OCI-LY3 (cell line): ENCODE measurements at regions not wholly inside any gene's neighbourhood (a gene's known extent, or its start where the extent isn't known, plus 50 kb on each side); places are given as distances from the start of the nearest gene placed in this dataset.

Experiments
- H2AFZ ChIP-seq: fragments of 200-600, 300-600 bp; shearing (Covaris generic); 2 replicates; pipeline ENCODE4 v1.6.0; 2014; ENCODE audit warnings: antibody characterized with exemption, low read depth, low read length
- H3K27ac ChIP-seq: fragments of 200-600, 300-600 bp; sonication (generic); 2 replicates; pipeline ENCODE4 v1.5.1; 2014; ENCODE audit warnings: mild to moderate bottlenecking, low read length, moderate library complexity, mixed read lengths
- H3K27me3 ChIP-seq: fragments of 200-600, 300-600 bp; sonication (generic); 2 replicates; pipeline ENCODE4 v1.6.1; 2014; ENCODE audit warnings: low read depth, low read length, mixed read lengths
- H3K36me3 ChIP-seq: fragments of 200-600, 300-600 bp; sonication (generic); replicated peaks from 2 replicates; pipeline ENCODE3; 2014; ENCODE audit warnings: low read depth, low read length, mixed read lengths
- H3K4me1 ChIP-seq: fragments of 300-600, 200-600 bp; sonication (generic); 2 replicates; pipeline ENCODE4 v1.6.1; 2014; ENCODE audit warnings: low read length, mixed read lengths
- H3K4me2 ChIP-seq: fragments of 200-600, 300-600 bp; sonication (generic); 2 replicates; pipeline ENCODE4 v1.6.1; 2014; ENCODE audit warnings: low read length, mixed read lengths
- H3K4me3 ChIP-seq: fragments of 300-600, 200-600 bp; sonication (generic); 2 replicates; pipeline ENCODE4 v1.5.1; 2014; ENCODE audit warnings: antibody characterized with exemption, mild to moderate bottlenecking, low read length, moderate library complexity
- H3K79me2 ChIP-seq: fragments of 300-600, 200-600 bp; shearing (Covaris generic); 2 replicates; pipeline ENCODE4 v1.6.1; 2014; ENCODE audit warnings: mild to moderate bottlenecking, low read length, mixed read lengths
- H3K9ac ChIP-seq: fragments of 300-600, 200-600 bp; shearing (Covaris generic); 2 replicates; pipeline ENCODE4 v1.6.0; 2014; ENCODE audit warnings: mild to moderate bottlenecking, low read length, moderate library complexity
- H3K9me3 ChIP-seq: fragments of 200-600, 300-600 bp; shearing (Covaris generic); 2 replicates; pipeline ENCODE4 v1.6.1; 2014; ENCODE audit warnings: low read length, mixed read lengths; ENCODE audit not compliant: insufficient read depth
- H4K20me1 ChIP-seq: fragments of 200-600, 300-600 bp; sonication (generic); 2 replicates; pipeline ENCODE4 v1.6.1; 2016; ENCODE audit warnings: low read length, mixed read lengths; ENCODE audit not compliant: insufficient read depth
- EZH2phosphoT487 ChIP-seq: fragments of 200-600 bp; shearing (Covaris generic); IDR thresholded peaks from 2 replicates; pipeline ENCODE4 v1.6.1; 2018; ENCODE audit warnings: antibody characterized with exemption, mixed run types, low read depth
- TF ChIP-seq, protein P1 (sequence below): fragments of 200-600, 300-600 bp; sonication (generic); IDR thresholded peaks from 2 replicates; pipeline ENCODE4 v1.5.1; 2014; ENCODE audit warnings: antibody characterized with exemption, low read length, low read depth

DNA sequence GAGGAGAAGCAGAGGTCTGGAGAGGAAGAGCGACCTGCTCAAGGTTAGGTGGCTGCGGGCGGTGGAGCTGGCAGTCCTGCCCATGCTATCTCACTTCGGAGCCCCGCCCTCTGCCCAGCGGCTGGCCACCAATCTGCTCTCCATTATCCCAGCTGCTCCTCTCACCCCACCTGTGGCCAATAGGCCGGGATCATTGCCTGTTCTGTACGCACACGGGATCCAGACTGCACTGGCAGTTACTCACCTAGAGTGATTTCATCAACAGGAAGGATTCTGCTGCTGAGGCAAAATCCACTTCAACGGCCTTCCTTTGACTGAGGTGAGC, 100.6 kb downstream of the TLE3 start:
- no peak overlapping the region for H3K4me3 ChIP-seq
- H3K9ac ChIP-seq = no peak overlapping the region
- no peak overlapping the region for H2AFZ ChIP-seq
- no peak overlapping the region for H3K27ac ChIP-seq
- H4K20me1 ChIP-seq = no peaks in the 10 kb centered on the region
- peaks cover 2% of the 10 kb centered on the region; the same call in 1 of the 2 replicates for H3K9me3 ChIP-seq
- no peak overlapping the region for H3K4me2 ChIP-seq
- no peaks in the 10 kb centered on the region for H3K36me3 ChIP-seq
- no peaks in the 10 kb centered on the region for H3K79me2 ChIP-seq
- TF ChIP-seq EZH2phosphoT487 = no peak
- TF ChIP-seq, protein P1, sequence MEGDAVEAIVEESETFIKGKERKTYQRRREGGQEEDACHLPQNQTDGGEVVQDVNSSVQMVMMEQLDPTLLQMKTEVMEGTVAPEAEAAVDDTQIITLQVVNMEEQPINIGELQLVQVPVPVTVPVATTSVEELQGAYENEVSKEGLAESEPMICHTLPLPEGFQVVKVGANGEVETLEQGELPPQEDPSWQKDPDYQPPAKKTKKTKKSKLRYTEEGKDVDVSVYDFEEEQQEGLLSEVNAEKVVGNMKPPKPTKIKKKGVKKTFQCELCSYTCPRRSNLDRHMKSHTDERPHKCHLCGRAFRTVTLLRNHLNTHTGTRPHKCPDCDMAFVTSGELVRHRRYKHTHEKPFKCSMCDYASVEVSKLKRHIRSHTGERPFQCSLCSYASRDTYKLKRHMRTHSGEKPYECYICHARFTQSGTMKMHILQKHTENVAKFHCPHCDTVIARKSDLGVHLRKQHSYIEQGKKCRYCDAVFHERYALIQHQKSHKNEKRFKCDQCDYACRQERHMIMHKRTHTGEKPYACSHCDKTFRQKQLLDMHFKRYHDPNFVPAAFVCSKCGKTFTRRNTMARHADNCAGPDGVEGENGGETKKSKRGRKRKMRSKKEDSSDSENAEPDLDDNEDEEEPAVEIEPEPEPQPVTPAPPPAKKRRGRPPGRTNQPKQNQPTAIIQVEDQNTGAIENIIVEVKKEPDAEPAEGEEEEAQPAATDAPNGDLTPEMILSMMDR = no peak
- peaks cover 27% of the 10 kb centered on the region for H3K4me1 ChIP-seq
- peaks cover 19% of the 10 kb centered on the region for H3K27me3 ChIP-seq
